Ishikawa (cell line): ENCODE measurements at regions not wholly inside any gene's neighbourhood (a gene's known extent, or its start where the extent isn't known, plus 50 kb on each side); places are given as distances from the start of the nearest gene placed in this dataset.

Source experiments
- CEBPB ChIP-seq: IDR thresholded peaks from 2 replicates; pipeline ENCODE4 v1.6.1; 2012
- FOXM1 ChIP-seq: IDR thresholded peaks from 2 replicates; pipeline ENCODE4 v1.6.1; 2012; ENCODE audit warnings: low read depth, borderline replicate concordance
- RAD21 ChIP-seq: IDR thresholded peaks from 2 replicates; pipeline ENCODE4 v1.6.1; 2012; ENCODE audit warnings: low read depth

DNA sequence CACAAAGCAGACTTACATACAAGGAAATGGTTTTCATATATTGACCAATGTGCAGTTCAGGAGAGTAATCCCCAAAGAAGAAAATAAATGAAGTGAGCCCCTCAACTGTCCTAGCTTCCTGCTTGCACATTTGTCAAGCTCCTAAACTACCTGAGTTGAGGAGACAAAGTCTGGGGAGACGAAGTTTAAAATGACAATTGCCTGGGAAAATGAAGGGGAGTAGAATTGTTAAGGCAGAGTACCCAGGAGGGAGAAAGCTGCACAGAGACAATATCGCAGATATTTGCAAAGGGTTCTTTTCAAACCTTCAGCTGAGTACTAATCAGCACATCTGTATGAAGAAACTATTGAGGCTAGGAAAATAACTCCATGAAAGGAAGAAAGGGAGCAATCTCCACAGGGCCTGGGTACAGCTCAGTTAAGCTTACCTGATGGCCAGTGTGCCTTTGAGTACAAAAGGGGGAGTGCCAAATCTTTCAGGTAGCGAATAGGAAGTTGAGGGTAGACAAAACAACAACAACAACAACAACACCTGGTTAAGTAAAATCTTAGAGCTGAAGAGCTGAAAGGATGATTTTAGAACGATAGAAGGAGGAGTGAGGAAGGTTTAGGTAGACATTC, 1700.1 kb upstream of the PRR20A start:
- TF ChIP-seq CEBPB, result no peak
- TF ChIP-seq RAD21, result no peak
- no peak for TF ChIP-seq FOXM1
